IMR-90 (cell line): ENCODE measurements at regions not wholly inside any gene's neighbourhood (a gene's known extent, or its start where the extent isn't known, plus 50 kb on each side); places are given as distances from the start of the nearest gene placed in this dataset.

Source experiments
- BHLHE40 ChIP-seq: fragments of 150-350 bp; IDR thresholded peaks from 2 replicates; pipeline ENCODE4 v1.6.1; 2016; ENCODE audit warnings: mild to moderate bottlenecking, low read depth, low read length
- CEBPB ChIP-seq: IDR thresholded peaks from 2 replicates; pipeline ENCODE4 v1.6.1; 2012; ENCODE audit warnings: low read depth, low read length, improper control_type of control experiment
- CHD1 ChIP-seq: IDR thresholded peaks from 2 replicates; pipeline ENCODE4 v1.6.1; 2012; ENCODE audit warnings: low read depth, low read length, improper control_type of control experiment
- FOS ChIP-seq: fragments of 150-350 bp; IDR thresholded peaks from 2 replicates; pipeline ENCODE4 v1.6.1; 2016; ENCODE audit warnings: low read depth, low read length
- MAFK ChIP-seq: IDR thresholded peaks from 2 replicates; pipeline ENCODE4 v1.6.1; 2012; ENCODE audit warnings: low read depth, low read length, improper control_type of control experiment
- MXI1 ChIP-seq: IDR thresholded peaks from 2 replicates; pipeline ENCODE4 v1.6.1; 2012; ENCODE audit warnings: low read depth, mild to moderate bottlenecking, low read length, moderate library complexity, borderline replicate concordance
- NFE2L2 ChIP-seq: fragments of 150-350 bp; IDR thresholded peaks from 2 replicates; pipeline ENCODE4 v1.6.1; 2016; ENCODE audit warnings: low read depth, mild to moderate bottlenecking, low read length
- POLR2A ChIP-seq: IDR thresholded peaks from 2 replicates; pipeline ENCODE4 v1.6.1; 2012; ENCODE audit warnings: mild to moderate bottlenecking, low read depth, low read length
- RAD21 ChIP-seq: IDR thresholded peaks from 2 replicates; pipeline ENCODE4 v1.6.1; 2012; ENCODE audit warnings: low read length, improper control_type of control experiment
- RCOR1 ChIP-seq: IDR thresholded peaks from 2 replicates; pipeline ENCODE4 v1.6.1; 2012; ENCODE audit warnings: mild to moderate bottlenecking, low read length, improper control_type of control experiment; ENCODE audit not compliant: insufficient replicate concordance
- RFX5 ChIP-seq: IDR thresholded peaks from 2 replicates; pipeline ENCODE4 v1.8.0; 2012; ENCODE audit warnings: low read depth, mild to moderate bottlenecking, low read length, moderate library complexity
- SMC3 ChIP-seq: fragments of 150-350 bp; IDR thresholded peaks from 2 replicates; pipeline ENCODE4 v1.6.1; 2016; ENCODE audit warnings: low read depth, mild to moderate bottlenecking, antibody characterized with exemption, low read length, moderate library complexity
- TF ChIP-seq, protein P1 (sequence below): conservative IDR thresholded peaks from 2 replicates; pipeline ENCODE4 v1.5.1; 2012; ENCODE audit warnings: mild to moderate bottlenecking, low read depth, low read length, improper control_type of control experiment
- TF ChIP-seq, protein P2 (sequence below): fragments of 150-350 bp; IDR thresholded peaks from 2 replicates; pipeline ENCODE4 v1.6.1; 2017; ENCODE audit warnings: mild to moderate bottlenecking, antibody characterized with exemption, low read length, low read depth

DNA sequence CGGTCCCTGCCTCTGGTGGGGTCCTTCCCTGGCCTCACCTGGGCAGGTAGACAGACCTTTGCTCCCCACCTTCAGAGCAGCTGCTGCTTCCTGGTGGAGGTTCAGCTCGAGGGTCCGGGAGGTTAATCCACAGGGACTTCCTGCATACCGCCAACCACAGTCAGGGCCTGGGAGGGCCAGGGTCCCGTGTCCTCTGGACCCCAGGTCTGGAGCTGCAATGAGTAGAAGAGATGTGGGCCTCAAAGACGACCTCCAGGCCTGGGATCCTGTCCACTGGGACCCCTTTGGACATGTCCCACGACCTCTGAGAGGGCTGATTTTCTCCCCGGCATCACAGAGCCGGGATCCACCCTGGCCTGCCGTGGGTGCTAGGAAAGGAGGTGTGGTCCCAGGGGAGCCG lies 223.3 kb upstream of the TCERG1L start:
- TF ChIP-seq, protein P1, sequence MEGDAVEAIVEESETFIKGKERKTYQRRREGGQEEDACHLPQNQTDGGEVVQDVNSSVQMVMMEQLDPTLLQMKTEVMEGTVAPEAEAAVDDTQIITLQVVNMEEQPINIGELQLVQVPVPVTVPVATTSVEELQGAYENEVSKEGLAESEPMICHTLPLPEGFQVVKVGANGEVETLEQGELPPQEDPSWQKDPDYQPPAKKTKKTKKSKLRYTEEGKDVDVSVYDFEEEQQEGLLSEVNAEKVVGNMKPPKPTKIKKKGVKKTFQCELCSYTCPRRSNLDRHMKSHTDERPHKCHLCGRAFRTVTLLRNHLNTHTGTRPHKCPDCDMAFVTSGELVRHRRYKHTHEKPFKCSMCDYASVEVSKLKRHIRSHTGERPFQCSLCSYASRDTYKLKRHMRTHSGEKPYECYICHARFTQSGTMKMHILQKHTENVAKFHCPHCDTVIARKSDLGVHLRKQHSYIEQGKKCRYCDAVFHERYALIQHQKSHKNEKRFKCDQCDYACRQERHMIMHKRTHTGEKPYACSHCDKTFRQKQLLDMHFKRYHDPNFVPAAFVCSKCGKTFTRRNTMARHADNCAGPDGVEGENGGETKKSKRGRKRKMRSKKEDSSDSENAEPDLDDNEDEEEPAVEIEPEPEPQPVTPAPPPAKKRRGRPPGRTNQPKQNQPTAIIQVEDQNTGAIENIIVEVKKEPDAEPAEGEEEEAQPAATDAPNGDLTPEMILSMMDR: no peak
- TF ChIP-seq RFX5 (no peak), POLR2A (no peak), RCOR1 (no peak), BHLHE40 (no peak), CEBPB (no peak), RAD21 (no peak), FOS (no peak), SMC3 (no peak), MAFK (no peak), MXI1 (no peak), CHD1 (no peak), NFE2L2 (no peak)
- TF ChIP-seq, protein P2, sequence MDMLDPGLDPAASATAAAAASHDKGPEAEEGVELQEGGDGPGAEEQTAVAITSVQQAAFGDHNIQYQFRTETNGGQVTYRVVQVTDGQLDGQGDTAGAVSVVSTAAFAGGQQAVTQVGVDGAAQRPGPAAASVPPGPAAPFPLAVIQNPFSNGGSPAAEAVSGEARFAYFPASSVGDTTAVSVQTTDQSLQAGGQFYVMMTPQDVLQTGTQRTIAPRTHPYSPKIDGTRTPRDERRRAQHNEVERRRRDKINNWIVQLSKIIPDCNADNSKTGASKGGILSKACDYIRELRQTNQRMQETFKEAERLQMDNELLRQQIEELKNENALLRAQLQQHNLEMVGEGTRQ: no peak
